Liver (tissue), 3 donors: ENCODE measurements at regions not wholly inside any gene's neighbourhood (a gene's known extent, or its start where the extent isn't known, plus 50 kb on each side); places are given as distances from the start of the nearest gene placed in this dataset.

Source experiments
- CTCF ChIP-seq: fragments of 150-350 bp; IDR thresholded peaks from 2 replicates; pipeline ENCODE4 v1.5.1; 2017; ENCODE audit warnings: improper control_type of control experiment, low read depth, low read length; ENCODE audit not compliant: missing input control
- EGR1 ChIP-seq, 2 donors: IDR thresholded peaks; 2 replicates each; pipeline ENCODE4 v1.6.1; 2016 to 2018; ENCODE audit warnings: antibody characterized with exemption in 2 of 2, low read depth in 2 of 2
- FOXA1 ChIP-seq: IDR thresholded peaks from 2 replicates; pipeline ENCODE4 v1.6.1; 2016; ENCODE audit warnings: antibody characterized with exemption
- HNF4G ChIP-seq: IDR thresholded peaks from 2 replicates; pipeline ENCODE4 v1.6.1; 2016; ENCODE audit warnings: antibody characterized with exemption
- JUND ChIP-seq, 2 donors: IDR thresholded peaks; 2 replicates each; pipeline ENCODE4 v1.6.1; 2016; ENCODE audit warnings: antibody characterized with exemption in 2 of 2
- MAX ChIP-seq: IDR thresholded peaks from 2 replicates; pipeline ENCODE4 v1.6.1; 2016; ENCODE audit warnings: antibody characterized with exemption
- RAD21 ChIP-seq, 2 donors: IDR thresholded peaks; 2 replicates each; pipeline ENCODE4 v1.6.1; 2016; ENCODE audit warnings: antibody characterized with exemption in 2 of 2, mild to moderate bottlenecking in 2 of 2
- REST ChIP-seq: IDR thresholded peaks from 2 replicates; pipeline ENCODE4 v1.6.1; 2016; ENCODE audit warnings: antibody characterized with exemption, mild to moderate bottlenecking
- RXRA ChIP-seq, 2 donors: IDR thresholded peaks; 2 replicates each; pipeline ENCODE4 v1.6.1; 2017 to 2018; ENCODE audit warnings: antibody characterized with exemption in 2 of 2, mild to moderate bottlenecking in 1 of 2
- TAF1 ChIP-seq: conservative IDR thresholded peaks from 2 replicates; pipeline ENCODE4 v1.6.1; 2016; ENCODE audit warnings: antibody characterized with exemption, mild to moderate bottlenecking
- ZBTB33 ChIP-seq: IDR thresholded peaks from 2 replicates; pipeline ENCODE4 v1.6.1; 2016; ENCODE audit warnings: antibody characterized with exemption
- donor health status: healthy.
- donor health status: healthy.

- TF ChIP-seq FOXA1 (no peak), CTCF (no peak), REST (no peak), MAX (no peak), RAD21 (IDR thresholded peaks at IDR 0.05) (no peak), TAF1 (no peak), EGR1 (IDR thresholded peaks at IDR 0.05; ENCODE audit: low read depth in 2 of 2) (no peak), ZBTB33 (no peak), JUND (IDR thresholded peaks at IDR 0.05) (no peak), HNF4G (no peak), RXRA (IDR thresholded peaks at IDR 0.05) (no peak)
Measured at GRCh38 chr4:31844350-31844749, 1124.2 kb downstream of the PCDH7 start.
